ENCODE measurements at regions not wholly inside any gene's neighbourhood (a gene's known extent, or its start where the extent isn't known, plus 50 kb on each side); places are given as distances from the start of the nearest gene placed in this dataset.

DNA sequence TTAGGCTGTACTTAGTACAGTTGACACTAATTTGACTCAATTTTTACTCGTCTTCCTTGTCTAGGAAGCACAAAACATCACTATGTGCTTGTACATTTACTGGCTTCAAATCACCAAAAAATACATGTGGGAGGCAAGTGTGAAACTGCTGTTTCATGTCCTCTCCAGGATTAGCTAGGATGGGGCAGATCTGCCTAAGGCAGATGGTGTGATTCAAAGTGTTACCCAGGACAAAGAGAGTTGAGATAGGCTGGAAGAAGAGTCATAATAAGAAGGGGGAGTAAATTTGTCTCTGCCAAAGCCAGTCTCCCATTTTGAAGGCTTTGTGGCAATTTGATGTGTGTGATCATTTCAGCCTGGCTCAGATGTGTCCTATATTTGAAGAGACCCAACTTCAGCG, 821.6 kb upstream of the ZEB2 start:
- TF ChIP-seq, protein P1, sequence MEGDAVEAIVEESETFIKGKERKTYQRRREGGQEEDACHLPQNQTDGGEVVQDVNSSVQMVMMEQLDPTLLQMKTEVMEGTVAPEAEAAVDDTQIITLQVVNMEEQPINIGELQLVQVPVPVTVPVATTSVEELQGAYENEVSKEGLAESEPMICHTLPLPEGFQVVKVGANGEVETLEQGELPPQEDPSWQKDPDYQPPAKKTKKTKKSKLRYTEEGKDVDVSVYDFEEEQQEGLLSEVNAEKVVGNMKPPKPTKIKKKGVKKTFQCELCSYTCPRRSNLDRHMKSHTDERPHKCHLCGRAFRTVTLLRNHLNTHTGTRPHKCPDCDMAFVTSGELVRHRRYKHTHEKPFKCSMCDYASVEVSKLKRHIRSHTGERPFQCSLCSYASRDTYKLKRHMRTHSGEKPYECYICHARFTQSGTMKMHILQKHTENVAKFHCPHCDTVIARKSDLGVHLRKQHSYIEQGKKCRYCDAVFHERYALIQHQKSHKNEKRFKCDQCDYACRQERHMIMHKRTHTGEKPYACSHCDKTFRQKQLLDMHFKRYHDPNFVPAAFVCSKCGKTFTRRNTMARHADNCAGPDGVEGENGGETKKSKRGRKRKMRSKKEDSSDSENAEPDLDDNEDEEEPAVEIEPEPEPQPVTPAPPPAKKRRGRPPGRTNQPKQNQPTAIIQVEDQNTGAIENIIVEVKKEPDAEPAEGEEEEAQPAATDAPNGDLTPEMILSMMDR (IDR thresholded peaks at IDR 0.05), result no peak
- TF ChIP-seq POLR2A (IDR thresholded peaks at IDR 0.05), result no peak

Data from Peyer's patch (tissue), 4 donors.